GM23248 (cell line): ENCODE measurements at regions not wholly inside any gene's neighbourhood (a gene's known extent, or its start where the extent isn't known, plus 50 kb on each side); places are given as distances from the start of the nearest gene placed in this dataset.

Experiments used
- DNase-seq: peaks from one replicate; pipeline ENCODE4 v3.0.0-alpha.2; 2015
- H2AFZ ChIP-seq: fragments of 200-600 bp; sonication (generic); 2 replicates; pipeline ENCODE4 v1.6.1; 2016; ENCODE audit warnings: antibody characterized with exemption
- H3F3A ChIP-seq: fragments of 200-600 bp; sonication (generic); 2 replicates; pipeline ENCODE4 v1.6.1; 2016; ENCODE audit warnings: mild to moderate bottlenecking, antibody characterized with exemption, mixed run types; ENCODE audit not compliant: insufficient read depth
- H3K27ac ChIP-seq: fragments of 200-600 bp; sonication (generic); 2 replicates; pipeline ENCODE4 v1.5.1; 2016; ENCODE audit warnings: mild to moderate bottlenecking
- H3K27me3 ChIP-seq: fragments of 200-600 bp; sonication (generic); replicated peaks from 2 replicates; pipeline ENCODE4 v1.6.1; 2016; ENCODE audit warnings: mild to moderate bottlenecking; ENCODE audit not compliant: insufficient read depth
- H3K36me3 ChIP-seq: fragments of 200-600 bp; sonication (generic); 2 replicates; pipeline ENCODE4 v1.6.1; 2016; ENCODE audit warnings: low read depth, mild to moderate bottlenecking
- H3K4me1 ChIP-seq: fragments of 200-600 bp; sonication (generic); 2 replicates; pipeline ENCODE4 v1.6.1; 2016; ENCODE audit warnings: mild to moderate bottlenecking; ENCODE audit not compliant: insufficient read depth
- H3K4me2 ChIP-seq: fragments of 200-600 bp; sonication (generic); one replicate; pipeline ENCODE4 v1.6.1; 2016; ENCODE audit warnings: mild to moderate bottlenecking; ENCODE audit not compliant: unreplicated experiment
- H3K4me3 ChIP-seq: fragments of 200-600 bp; sonication (generic); 2 replicates; pipeline ENCODE4 v1.5.1; 2016; ENCODE audit warnings: mild to moderate bottlenecking
- H3K79me2 ChIP-seq: fragments of 200-600 bp; sonication (generic); 2 replicates; pipeline ENCODE4 v1.6.1; 2016; ENCODE audit warnings: mild to moderate bottlenecking; ENCODE audit not compliant: insufficient read depth
- H3K9ac ChIP-seq: fragments of 200-600 bp; sonication (generic); 2 replicates; pipeline ENCODE4 v1.6.1; 2016; ENCODE audit warnings: mild to moderate bottlenecking
- H3K9me2 ChIP-seq: fragments of 200-600 bp; sonication (generic); 2 replicates; pipeline ENCODE4 v1.6.1; 2016; ENCODE audit warnings: mixed run types, mild to moderate bottlenecking, moderate library complexity; ENCODE audit not compliant: insufficient read depth
- H3K9me3 ChIP-seq: fragments of 200-600 bp; sonication (generic); one replicate; pipeline ENCODE4 v1.6.1; 2017; ENCODE audit warnings: low read depth
- H4K20me1 ChIP-seq: fragments of 200-600 bp; sonication (generic); 2 replicates; pipeline ENCODE4 v1.6.0; 2016; ENCODE audit not compliant: insufficient read depth
- EZH2 ChIP-seq: fragments of 200-600 bp; sonication (generic); IDR thresholded peaks from 2 replicates; pipeline ENCODE4 v1.6.1; 2018; ENCODE audit warnings: antibody characterized with exemption, mild to moderate bottlenecking; ENCODE audit not compliant: insufficient read depth, poor library complexity, severe bottlenecking
- EZH2phosphoT487 ChIP-seq: fragments of 200-600 bp; sonication (generic); IDR thresholded peaks from 2 replicates; pipeline ENCODE4 v1.6.1; 2018; ENCODE audit warnings: antibody characterized with exemption, moderate library complexity, mild to moderate bottlenecking, low read depth; ENCODE audit not compliant: insufficient read depth
- WGBS, 2 experiments: methylation state at CpG; one replicate each; pipeline ENCODE4 v1.1.6; 2015 to 2017; ENCODE audit warnings: low lambda C conversion rate in 2 of 2, low coverage in 1 of 2; ENCODE audit errors: missing lambda C conversion rate in 2 of 2; 5-methylcytosine and 5-hydroxymethylcytosine counted together
- in situ Hi-C: fragments of 300-500 bp; cut with MboI; formaldehyde crosslinking; loops from 2 replicates; pipeline ENCODE4 v1.15.0; 2020

DNA sequence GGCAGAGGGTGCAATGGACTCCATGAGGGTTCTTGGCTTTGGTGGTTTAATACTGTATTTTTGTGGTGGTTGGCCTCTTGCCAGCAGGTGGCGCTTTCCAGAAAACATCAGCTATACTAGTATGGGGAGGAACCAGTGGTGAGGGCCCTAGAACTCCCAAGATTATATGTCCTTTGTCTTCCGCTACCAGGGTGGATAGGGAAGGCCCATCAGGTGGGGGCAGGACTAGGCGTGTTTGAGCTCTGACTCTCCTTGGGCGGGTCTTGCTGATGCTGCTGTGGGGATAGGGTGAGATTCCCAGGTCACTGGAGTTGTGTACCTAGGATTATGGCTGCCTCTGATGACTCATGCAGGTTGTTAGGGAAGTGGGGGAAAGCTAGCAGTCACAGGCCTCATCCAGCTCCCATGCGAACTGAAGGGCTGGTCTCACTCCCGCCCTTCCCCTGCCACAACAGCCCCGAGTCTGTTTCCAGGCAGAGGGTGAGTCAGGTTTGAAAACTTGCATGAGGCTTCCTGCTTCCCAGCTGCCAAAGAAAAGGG lies 357.7 kb downstream of the OTOL1 start:
- Histone ChIP-seq H3K9me3 (no peaks in the 10 kb centered on the region), H3K4me3 (no peak overlapping the region), H3K27ac (no peak overlapping the region), H4K20me1 (no peaks in the 10 kb centered on the region), H3K36me3 (no peaks in the 10 kb centered on the region), H2AFZ (no peak overlapping the region; the same call in 1 of the 2 replicates), H3K4me2 (no peak overlapping the region), H3K9me2 (no peaks in the 10 kb centered on the region), H3K79me2 (no peaks in the 10 kb centered on the region), H3K9ac (no peak overlapping the region), H3K4me1 (no peaks in the 10 kb centered on the region), H3K27me3 (no peaks in the 10 kb centered on the region), H3F3A (no peaks in the 10 kb centered on the region)
- TF ChIP-seq EZH2 = no peak
- in situ Hi-C loops = no loop called here
- peak; percentile 45 for DNase-seq
- WGBS, 2 experiments = 84% methylated on average over 7 of the region's 7 CpGs

DNA sequence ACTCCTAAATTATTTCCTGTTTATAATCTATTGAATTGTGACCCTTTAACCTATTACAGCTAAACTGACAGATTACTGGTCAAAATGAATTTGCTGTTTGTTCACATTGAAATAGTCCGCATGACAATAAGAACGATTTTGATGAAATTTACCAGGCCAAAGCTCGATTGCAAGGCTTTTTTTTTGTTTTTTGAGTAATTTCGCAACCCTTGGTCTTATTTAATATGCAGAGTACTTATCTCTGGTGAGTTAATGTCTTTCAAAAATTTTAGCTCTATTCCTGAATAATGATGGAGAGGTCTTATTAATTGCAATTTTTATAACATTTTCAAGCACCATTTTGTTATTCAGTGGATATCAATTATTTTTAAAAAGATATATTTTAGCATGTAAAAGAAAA lies 362.4 kb downstream of the OTOL1 start:
- Histone ChIP-seq H3K9me2 (no peaks in the 10 kb centered on the region), H3K36me3 (no peaks in the 10 kb centered on the region), H2AFZ (no peak overlapping the region), H3K4me1 (no peaks in the 10 kb centered on the region), H4K20me1 (no peaks in the 10 kb centered on the region), H3F3A (no peaks in the 10 kb centered on the region), H3K27me3 (no peaks in the 10 kb centered on the region), H3K4me3 (no peak overlapping the region), H3K9me3 (no peaks in the 10 kb centered on the region), H3K79me2 (no peaks in the 10 kb centered on the region), H3K4me2 (no peak overlapping the region), H3K27ac (no peak overlapping the region), H3K9ac (no peak overlapping the region)
- in situ Hi-C loops = no loop called here
- no peak for DNase-seq
- TF ChIP-seq EZH2 = no peak
- TF ChIP-seq EZH2phosphoT487 = no peak
- 73 to 76% methylated on average over 4 of the region's 4 CpGs for WGBS, 2 experiments

DNA sequence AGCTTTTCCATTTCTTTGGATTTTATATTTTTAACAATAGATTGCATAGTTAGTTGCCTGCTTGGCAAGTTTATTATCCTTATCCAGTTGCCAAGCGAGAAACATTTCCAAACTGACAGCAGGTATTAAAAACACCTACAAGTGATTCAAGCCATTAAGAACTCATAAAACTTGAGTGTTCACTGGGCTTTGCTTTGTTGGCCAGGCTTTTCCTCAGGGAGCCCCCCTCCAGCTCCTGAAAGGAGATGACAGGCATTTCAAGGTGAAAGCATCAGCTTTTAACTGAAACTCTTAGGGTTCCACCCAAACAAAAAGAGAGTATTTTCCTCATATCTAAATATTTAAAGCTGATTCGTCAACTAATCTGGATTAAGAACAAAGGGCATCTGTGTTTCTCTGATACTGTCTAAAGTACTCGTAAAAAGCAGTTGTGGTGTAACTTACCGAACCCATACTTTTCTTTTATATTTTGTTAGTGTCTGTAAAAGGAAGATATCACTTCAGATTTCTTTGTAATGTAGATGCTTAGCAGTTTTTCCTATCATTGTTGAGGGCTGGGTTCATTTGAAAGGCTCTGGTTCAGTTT lies 363.4 kb downstream of the OTOL1 start:
- Histone ChIP-seq H4K20me1 (no peaks in the 10 kb centered on the region), H3F3A (no peaks in the 10 kb centered on the region), H3K9ac (no peak overlapping the region), H3K4me2 (no peak overlapping the region), H3K9me2 (no peaks in the 10 kb centered on the region), H3K79me2 (no peaks in the 10 kb centered on the region), H3K36me3 (no peaks in the 10 kb centered on the region), H3K9me3 (no peaks in the 10 kb centered on the region), H2AFZ (no peak overlapping the region), H3K27ac (no peak overlapping the region), H3K4me3 (no peak overlapping the region), H3K4me1 (no peaks in the 10 kb centered on the region), H3K27me3 (no peaks in the 10 kb centered on the region)
- WGBS, 2 experiments = 47 to 52% methylated on average over 4 of the region's 4 CpGs
- in situ Hi-C loops = no loop called here
- DNase-seq = no peak
- TF ChIP-seq EZH2phosphoT487 = no peak
- no peak for TF ChIP-seq EZH2

DNA sequence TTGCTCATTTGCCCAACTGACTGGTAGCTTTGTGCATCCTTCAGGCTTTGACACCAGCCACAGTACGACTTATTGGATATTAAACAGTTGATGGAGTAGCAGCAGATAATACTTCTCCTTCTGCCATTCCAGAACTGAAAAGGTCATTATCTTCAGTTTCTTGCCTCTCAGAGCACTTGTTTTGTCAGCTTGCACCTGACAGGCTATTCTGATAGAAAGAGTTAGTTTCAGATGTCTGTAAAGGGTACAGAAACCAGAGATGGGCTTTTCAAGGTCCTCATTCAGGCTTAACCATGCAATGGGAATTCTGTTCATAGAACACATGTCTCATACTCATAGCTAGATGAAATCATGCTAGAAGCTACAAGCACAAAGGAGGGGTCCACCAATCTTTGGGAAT lies 367.2 kb downstream of the OTOL1 start:
- Histone ChIP-seq H3K4me2 (no peak overlapping the region), H4K20me1 (no peaks in the 10 kb centered on the region), H3K79me2 (no peaks in the 10 kb centered on the region), H3K27ac (no peak overlapping the region), H3K4me3 (no peak overlapping the region), H3K9me2 (no peaks in the 10 kb centered on the region), H3K9ac (no peak overlapping the region), H3F3A (no peaks in the 10 kb centered on the region), H2AFZ (no peak overlapping the region), H3K27me3 (no peaks in the 10 kb centered on the region), H3K4me1 (no peaks in the 10 kb centered on the region), H3K36me3 (no peaks in the 10 kb centered on the region), H3K9me3 (no peaks in the 10 kb centered on the region)
- TF ChIP-seq EZH2phosphoT487 (no peak), EZH2 (no peak)
- in situ Hi-C loops = no loop called here
- WGBS, 2 experiments = 94 to 95% methylated on average over 1 of the region's 1 CpG
- no peak for DNase-seq

DNA sequence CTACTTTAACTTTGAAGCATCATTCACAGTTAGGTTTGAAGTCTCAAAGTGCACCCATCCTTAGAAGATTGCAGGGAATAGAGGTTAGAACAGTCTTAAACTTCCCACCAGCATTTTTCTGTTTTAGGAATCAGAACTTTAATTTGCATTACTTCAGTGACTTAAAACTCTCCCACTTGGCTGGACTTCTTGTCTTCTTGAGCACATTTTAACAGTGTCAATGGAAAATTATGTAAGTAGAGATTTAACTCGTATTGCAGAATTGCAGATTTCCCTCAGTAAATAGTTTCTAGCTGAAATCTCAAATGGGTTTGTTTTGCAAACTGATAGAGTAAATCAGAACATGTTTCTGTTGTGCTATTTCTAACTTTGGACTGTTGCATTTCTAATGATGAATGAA lies 369.6 kb downstream of the OTOL1 start:
- no peaks in the 10 kb centered on the region for H3K9me3 ChIP-seq
- TF ChIP-seq EZH2phosphoT487 (no peak), EZH2 (no peak)
- no peaks in the 10 kb centered on the region for H4K20me1 ChIP-seq
- WGBS, 2 experiments = 7 to 9% methylated on average over 1 of the region's 1 CpG
- H3K4me1 ChIP-seq = no peaks in the 10 kb centered on the region
- H3K9me2 ChIP-seq = no peaks in the 10 kb centered on the region
- no peak for DNase-seq
- H2AFZ ChIP-seq = no peak overlapping the region
- no peaks in the 10 kb centered on the region for H3K79me2 ChIP-seq
- H3K27me3 ChIP-seq = no peaks in the 10 kb centered on the region
- no peak overlapping the region for H3K27ac ChIP-seq
- H3K4me2 ChIP-seq = no peak overlapping the region
- no peak overlapping the region for H3K9ac ChIP-seq
- in situ Hi-C loops = no loop called here
- no peaks in the 10 kb centered on the region for H3F3A ChIP-seq
- no peak overlapping the region for H3K4me3 ChIP-seq
- H3K36me3 ChIP-seq = no peaks in the 10 kb centered on the region
